PFSK-1 (cell line): ENCODE measurements at regions not wholly inside any gene's neighbourhood (a gene's known extent, or its start where the extent isn't known, plus 50 kb on each side); places are given as distances from the start of the nearest gene placed in this dataset.

Experiments
- FOXP2 ChIP-seq: optimal IDR thresholded peaks from 2 replicates; pipeline ENCODE3; 2011; ENCODE audit warnings: borderline replicate concordance, control low read depth, inconsistent platforms; ENCODE audit not compliant: insufficient read depth; ENCODE audit errors: extremely low read length, extremely low read depth
- POLR2AphosphoS5 ChIP-seq: IDR thresholded peaks from 2 replicates; pipeline ENCODE4 v1.6.1; 2012; ENCODE audit warnings: low read depth, mild to moderate bottlenecking, control low read depth, low read length, moderate library complexity
- REST ChIP-seq, 2 experiments: IDR thresholded peaks; 2 replicates each; pipeline versions ENCODE4 v1.6.1 to v1.8.0; 2011 to 2012; ENCODE audit warnings: low read depth in 2 of 2, low read length in 2 of 2, control low read depth in 1 of 2, inconsistent platforms in 1 of 2, mild to moderate bottlenecking in 1 of 2, moderate library complexity in 1 of 2; ENCODE audit not compliant: insufficient read depth in 1 of 2
- SIN3A ChIP-seq: IDR thresholded peaks from 2 replicates; pipeline ENCODE4 v1.6.1; 2012; ENCODE audit warnings: mild to moderate bottlenecking, low read length, moderate library complexity, borderline replicate concordance; ENCODE audit not compliant: insufficient read depth
- TAF1 ChIP-seq: IDR thresholded peaks from 2 replicates; pipeline ENCODE4 v1.6.1; 2012; ENCODE audit warnings: low read length, control low read depth, borderline replicate concordance; ENCODE audit not compliant: insufficient read depth

GRCh38 chr4:38226170-38226569, 266.0 kb downstream of the PTTG2 start:
- TF ChIP-seq TAF1 (no peak), POLR2AphosphoS5 (no peak), REST (IDR thresholded peaks at IDR 0.05; ENCODE audit: insufficient read depth in 1 of 2, low read depth in 2 of 2, low read length in 2 of 2) (no peak), SIN3A (no peak), FOXP2 (no peak)
